ENCODE measurements at regions not wholly inside any gene's neighbourhood (a gene's known extent, or its start where the extent isn't known, plus 50 kb on each side); places are given as distances from the start of the nearest gene placed in this dataset.
A peak's percentile ranks its signal among the peaks of the same experiment; 100 is the strongest.

DNA sequence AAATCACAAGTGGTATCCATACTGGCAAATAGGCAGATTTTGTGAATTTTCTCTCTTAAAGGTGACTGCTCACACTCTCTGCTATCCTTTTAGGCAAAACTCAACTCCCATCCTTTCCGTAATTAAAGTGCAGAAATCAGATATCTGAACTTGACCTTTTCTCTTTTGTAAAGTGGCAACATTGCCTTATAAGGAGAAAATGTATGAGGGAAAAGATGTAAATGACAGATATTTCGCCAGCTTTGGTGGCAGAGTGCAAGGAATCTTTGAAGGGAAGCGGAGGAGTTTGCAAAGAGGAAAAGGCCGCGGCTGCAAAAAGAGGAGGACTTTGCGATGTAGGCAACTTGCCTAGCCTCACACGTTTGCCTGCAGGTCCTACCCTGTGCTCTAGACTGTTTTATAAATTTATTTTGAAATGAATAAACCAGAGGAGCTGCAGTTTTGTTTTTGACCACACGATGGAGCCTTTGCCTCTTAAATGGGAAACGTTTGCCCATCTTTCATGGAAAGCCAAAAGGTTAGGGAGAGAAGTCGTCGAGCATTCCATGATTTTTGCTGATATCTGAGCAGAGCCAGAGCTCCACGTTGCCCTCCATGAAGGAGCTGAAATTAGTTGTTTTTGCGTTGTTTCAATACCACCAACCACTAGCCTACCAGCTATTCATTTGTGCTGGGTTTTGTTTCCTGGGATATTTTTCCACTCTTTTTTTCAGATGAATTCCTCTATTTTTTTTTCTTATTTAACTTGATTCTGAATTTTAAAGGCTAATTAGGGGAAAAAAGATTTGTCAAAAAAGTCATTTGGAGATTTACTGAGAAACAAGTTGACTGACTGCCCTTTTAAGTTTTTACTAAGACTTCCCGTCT, 242.3 kb downstream of the LMX1A start:
- no peaks in the 10 kb centered on the region for H3K79me1 ChIP-seq (ENCODE audit: low read depth in 1 of 2, low read length in 2 of 2)
- no peak overlapping the region for H3K9ac ChIP-seq (ENCODE audit: low read depth, low read length)
- no peak overlapping the region for H4K8ac ChIP-seq (ENCODE audit: low read depth in 2 of 2, low read length in 2 of 2)
- no peak overlapping the region for H4K91ac ChIP-seq (ENCODE audit: insufficient read depth, low read depth, low read length)
- H3K27ac ChIP-seq (ENCODE audit: insufficient read depth, low read length) = no peak overlapping the region
- H2AK9ac ChIP-seq (replicated peaks; ENCODE audit: low read depth, low read length, poor library complexity) = no peak overlapping the region
- H3K14ac ChIP-seq (replicated peaks; ENCODE audit: low read depth, low read length) = no peak overlapping the region
- H3K27me3 ChIP-seq (ENCODE audit: control insufficient read depth, insufficient read depth, low read length) = no peaks in the 10 kb centered on the region; the same call in 1 of the 2 replicates
- no peak overlapping the region for H2AK5ac ChIP-seq (ENCODE audit: low read depth, low read length)
- no peak overlapping the region for H2BK15ac ChIP-seq (ENCODE audit: low read depth, low read length)
- BruUV-seq (replicated peaks) = no TSS peak
- H3K4me3 ChIP-seq (ENCODE audit: insufficient read depth, low read depth, low read length) = no peak overlapping the region
- H4K20me1 ChIP-seq (ENCODE audit: insufficient read depth, low read length) = no peaks in the 10 kb centered on the region
- H3K18ac ChIP-seq (ENCODE audit: low read depth, low read length) = no peak overlapping the region
- no peak overlapping the region for H2BK20ac ChIP-seq (ENCODE audit: low read depth, low read length)
- no peaks in the 10 kb centered on the region for H3K9me3 ChIP-seq (ENCODE audit: control insufficient read depth, insufficient read depth, low read length)
- H3K9me1 ChIP-seq (ENCODE audit: insufficient read depth, low read length) = no peaks in the 10 kb centered on the region; the same call in 1 of the 2 replicates
- DNase-seq (peak; percentile 30), ATAC-seq (ENCODE audit: low read depth) (peak; percentile 72)
- no peak overlapping the region for H3K4me2 ChIP-seq (ENCODE audit: low read depth, low read length)
- H2BK120ac ChIP-seq (ENCODE audit: low read depth, low read length) = no peak overlapping the region
- H3K4me1 ChIP-seq (ENCODE audit: control insufficient read depth, insufficient read depth, low read length) = no peaks in the 10 kb centered on the region
- TF ChIP-seq CTCF (conservative IDR thresholded peaks at IDR 0.05; ENCODE audit: low read depth, low read length) (peak; percentile 68), POLR2A (IDR thresholded peaks at IDR 0.05; ENCODE audit: low read depth, low read length) (no peak), RFX5 (IDR thresholded peaks at IDR 0.05; ENCODE audit: low read depth, low read length) (no peak), MAFK (IDR thresholded peaks at IDR 0.05; ENCODE audit: low read depth, low read length) (no peak), SMC3 (IDR thresholded peaks at IDR 0.05; ENCODE audit: low read depth, low read length) (peak; percentile 30), RAD21 (IDR thresholded peaks at IDR 0.05; ENCODE audit: low read length) (peak; percentile 61), BHLHE40 (IDR thresholded peaks at IDR 0.05; ENCODE audit: low read depth, low read length) (no peak)
- whole genome bisulfite sequencing, 2 experiments (ENCODE audit: extremely low coverage in 2 of 2, insufficient read length in 1 of 2) = 20% methylated on average over 3 of the region's 14 CpGs; no CpG with 5 or more reads in 1 of the 2 experiments
- dilution Hi-C loops (cut with HindIII; ENCODE audit: low sequenced_read_pairs, unreplicated experiment) = no loop called here
- intact Hi-C loops (cut with micrococcal nuclease) = loop anchor here (5.0 to 10.0 kb wide), 2 partner anchors 253 to 481 kb away; no protein-coding TSS in a partner anchor
- no peak overlapping the region for H3K56ac ChIP-seq (ENCODE audit: extremely low read depth, insufficient read depth, low read length)
- no peak overlapping the region for H2AFZ ChIP-seq (replicated peaks; ENCODE audit: low read length, poor library complexity)
- CTCF ChIA-PET = interaction anchor here (0.6 to 1.1 kb wide), 4 partner anchors 17 to 1091 kb away, joined by 3 read pairs; no protein-coding TSS in a partner anchor
- POLR2A ChIA-PET (ENCODE audit: unreplicated experiment) = no interaction called here
- H3K36me3 ChIP-seq (ENCODE audit: control insufficient read depth, insufficient read depth, low read length) = no peaks in the 10 kb centered on the region
- no peak overlapping the region for H4K5ac ChIP-seq (ENCODE audit: low read depth, low read length)
- no peak overlapping the region for H2BK5ac ChIP-seq (ENCODE audit: low read depth, low read length, poor library complexity, severe bottlenecking)
- in situ Hi-C loops (cut with MboI; ENCODE audit: low sequenced_read_pairs) = no loop called here
- no peak overlapping the region for H3K23ac ChIP-seq (ENCODE audit: low read depth, low read length)
- no peak overlapping the region for H3K4ac ChIP-seq (ENCODE audit: low read depth, low read length)

Data from IMR-90 (cell line).